Osteocyte (in vitro differentiated cells): ENCODE measurements at regions not wholly inside any gene's neighbourhood (a gene's known extent, or its start where the extent isn't known, plus 50 kb on each side); places are given as distances from the start of the nearest gene placed in this dataset.

ENCODE experiments used
- DNase-seq: peaks from one replicate; pipeline ENCODE4 v3.0.0; 2021; ENCODE audit warnings: mixed read lengths; ENCODE audit not compliant: unreplicated experiment; ENCODE audit errors: extremely low spot score
- H3K27ac Mint-ChIP-seq: one replicate; pipeline ENCODE4 v1.8.0; 2021; ENCODE audit warnings: mild to moderate bottlenecking, mixed read lengths; ENCODE audit not compliant: unreplicated experiment
- H3K27me3 Mint-ChIP-seq: one replicate; pipeline ENCODE4 v1.8.0; 2021; ENCODE audit warnings: mixed read lengths; ENCODE audit not compliant: unreplicated experiment
- H3K36me3 Mint-ChIP-seq: one replicate; pipeline ENCODE4 v1.8.0; 2021; ENCODE audit warnings: mixed read lengths; ENCODE audit not compliant: unreplicated experiment
- H3K4me1 Mint-ChIP-seq: one replicate; pipeline ENCODE4 v1.8.0; 2021; ENCODE audit warnings: mixed read lengths; ENCODE audit not compliant: unreplicated experiment
- H3K4me3 Mint-ChIP-seq: one replicate; pipeline ENCODE4 v1.8.0; 2021; ENCODE audit warnings: mild to moderate bottlenecking, moderate library complexity, mixed read lengths; ENCODE audit not compliant: unreplicated experiment
- H3K9me3 Mint-ChIP-seq: one replicate; pipeline ENCODE4 v1.8.0; 2021; ENCODE audit warnings: mixed read lengths; ENCODE audit not compliant: unreplicated experiment
- CTCF ChIP-seq: fragments of 200-600 bp; sonication (generic); IDR thresholded peaks from 2 replicates; pipeline ENCODE4 v1.5.0; 2021; ENCODE audit warnings: antibody characterized with exemption, mild to moderate bottlenecking, moderate library complexity

GRCh38 chr13:104843401-104843800 is 1692.1 kb downstream of the EFNB2 start:
- Mint-ChIP-seq H3K27ac (no peak overlapping the region), H3K4me3 (no peak overlapping the region), H3K9me3 (no peaks in the 10 kb centered on the region), H3K27me3 (no peaks in the 10 kb centered on the region), H3K36me3 (no peaks in the 10 kb centered on the region), H3K4me1 (peaks cover 8% of the 10 kb centered on the region)
- no peak for DNase-seq
- TF ChIP-seq CTCF, result no peak

- no peak overlapping the region for H3K4me3 Mint-ChIP-seq
- DNase-seq, result no peak
- no peaks in the 10 kb centered on the region for H3K36me3 Mint-ChIP-seq
- H3K27ac Mint-ChIP-seq, result no peak overlapping the region
- no peaks in the 10 kb centered on the region for H3K9me3 Mint-ChIP-seq
- H3K27me3 Mint-ChIP-seq, result no peaks in the 10 kb centered on the region
- no peak for TF ChIP-seq CTCF
- no peaks in the 10 kb centered on the region for H3K4me1 Mint-ChIP-seq
These were observed 1694.4 kb downstream of the EFNB2 start for GRCh38 chr13:104841110-104841509.

- Mint-ChIP-seq H3K9me3 (no peaks in the 10 kb centered on the region), H3K27ac (no peak overlapping the region), H3K27me3 (no peaks in the 10 kb centered on the region), H3K36me3 (no peaks in the 10 kb centered on the region), H3K4me3 (no peak overlapping the region), H3K4me1 (no peaks in the 10 kb centered on the region)
- no peak for DNase-seq
- no peak for TF ChIP-seq CTCF
These were observed 1697.7 kb downstream of the EFNB2 start for GRCh38 chr13:104837756-104838155.

GRCh38 chr13:104833221-104833620 is 1702.2 kb downstream of the EFNB2 start:
- H3K27ac Mint-ChIP-seq, result no peak overlapping the region
- no peaks in the 10 kb centered on the region for H3K36me3 Mint-ChIP-seq
- H3K4me3 Mint-ChIP-seq, result no peak overlapping the region
- no peaks in the 10 kb centered on the region for H3K27me3 Mint-ChIP-seq
- DNase-seq, result no peak
- no peaks in the 10 kb centered on the region for H3K4me1 Mint-ChIP-seq
- no peaks in the 10 kb centered on the region for H3K9me3 Mint-ChIP-seq
- no peak for TF ChIP-seq CTCF

GRCh38 chr13:104832231-104832630 is 1703.2 kb downstream of the EFNB2 start:
- DNase-seq, result no peak
- TF ChIP-seq CTCF, result no peak
- Mint-ChIP-seq H3K9me3 (peaks cover 1% of the 10 kb centered on the region), H3K4me1 (no peaks in the 10 kb centered on the region), H3K27ac (no peak overlapping the region), H3K27me3 (no peaks in the 10 kb centered on the region), H3K36me3 (peaks cover under 1% of the 10 kb centered on the region), H3K4me3 (no peak overlapping the region)
